ENCODE measurements at regions not wholly inside any gene's neighbourhood (a gene's known extent, or its start where the extent isn't known, plus 50 kb on each side); places are given as distances from the start of the nearest gene placed in this dataset.

DNA sequence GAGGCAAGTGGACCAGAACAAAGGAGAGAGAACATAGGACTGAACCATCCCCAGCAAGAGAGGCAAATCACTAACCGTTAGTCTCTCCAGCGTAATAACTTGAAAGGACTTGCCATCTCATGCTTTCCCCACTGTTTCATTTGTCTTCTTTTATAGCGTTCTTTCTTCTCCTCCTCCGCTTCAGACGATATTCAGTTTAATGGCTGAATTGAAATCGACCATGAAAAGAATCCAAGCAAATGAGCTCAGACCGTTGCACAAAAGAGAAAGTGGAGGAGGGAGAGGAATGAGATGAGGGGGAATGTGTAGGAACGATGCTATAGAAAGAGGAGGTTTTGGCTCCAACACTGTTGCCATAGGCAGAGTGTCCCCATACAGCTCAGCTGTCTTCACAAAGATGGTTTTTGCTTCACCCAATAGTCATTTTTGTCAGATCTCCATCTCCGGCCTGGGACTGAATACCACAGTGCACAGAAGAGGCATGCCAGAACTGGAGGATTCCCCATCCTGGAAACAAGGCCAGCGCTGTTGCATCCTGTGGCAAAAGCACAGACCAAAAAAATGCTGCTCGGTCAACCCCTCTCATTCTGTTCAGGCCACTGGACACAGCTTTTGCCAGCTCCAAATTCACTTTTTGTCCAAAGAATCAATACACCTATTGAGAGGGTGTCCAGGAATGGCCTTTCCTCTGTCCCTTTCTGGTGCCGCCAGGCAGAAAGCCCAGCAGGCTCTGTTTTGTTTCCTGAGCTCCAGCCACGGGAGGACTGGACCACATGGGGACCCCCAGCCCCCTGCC lies 176.1 kb downstream of the ID4 start:
- TF ChIP-seq, protein P1, sequence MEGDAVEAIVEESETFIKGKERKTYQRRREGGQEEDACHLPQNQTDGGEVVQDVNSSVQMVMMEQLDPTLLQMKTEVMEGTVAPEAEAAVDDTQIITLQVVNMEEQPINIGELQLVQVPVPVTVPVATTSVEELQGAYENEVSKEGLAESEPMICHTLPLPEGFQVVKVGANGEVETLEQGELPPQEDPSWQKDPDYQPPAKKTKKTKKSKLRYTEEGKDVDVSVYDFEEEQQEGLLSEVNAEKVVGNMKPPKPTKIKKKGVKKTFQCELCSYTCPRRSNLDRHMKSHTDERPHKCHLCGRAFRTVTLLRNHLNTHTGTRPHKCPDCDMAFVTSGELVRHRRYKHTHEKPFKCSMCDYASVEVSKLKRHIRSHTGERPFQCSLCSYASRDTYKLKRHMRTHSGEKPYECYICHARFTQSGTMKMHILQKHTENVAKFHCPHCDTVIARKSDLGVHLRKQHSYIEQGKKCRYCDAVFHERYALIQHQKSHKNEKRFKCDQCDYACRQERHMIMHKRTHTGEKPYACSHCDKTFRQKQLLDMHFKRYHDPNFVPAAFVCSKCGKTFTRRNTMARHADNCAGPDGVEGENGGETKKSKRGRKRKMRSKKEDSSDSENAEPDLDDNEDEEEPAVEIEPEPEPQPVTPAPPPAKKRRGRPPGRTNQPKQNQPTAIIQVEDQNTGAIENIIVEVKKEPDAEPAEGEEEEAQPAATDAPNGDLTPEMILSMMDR (conservative IDR thresholded peaks at IDR 0.05; ENCODE audit: low read depth, low read length) = no peak
- TF ChIP-seq POLR2A (IDR thresholded peaks at IDR 0.05; ENCODE audit: low read depth, low read length) = no peak
- TF ChIP-seq, protein P2, sequence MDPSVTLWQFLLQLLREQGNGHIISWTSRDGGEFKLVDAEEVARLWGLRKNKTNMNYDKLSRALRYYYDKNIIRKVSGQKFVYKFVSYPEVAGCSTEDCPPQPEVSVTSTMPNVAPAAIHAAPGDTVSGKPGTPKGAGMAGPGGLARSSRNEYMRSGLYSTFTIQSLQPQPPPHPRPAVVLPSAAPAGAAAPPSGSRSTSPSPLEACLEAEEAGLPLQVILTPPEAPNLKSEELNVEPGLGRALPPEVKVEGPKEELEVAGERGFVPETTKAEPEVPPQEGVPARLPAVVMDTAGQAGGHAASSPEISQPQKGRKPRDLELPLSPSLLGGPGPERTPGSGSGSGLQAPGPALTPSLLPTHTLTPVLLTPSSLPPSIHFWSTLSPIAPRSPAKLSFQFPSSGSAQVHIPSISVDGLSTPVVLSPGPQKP (IDR thresholded peaks at IDR 0.05; ENCODE audit: borderline replicate concordance, low read depth, low read length) = no peak
- TF ChIP-seq, protein P3, sequence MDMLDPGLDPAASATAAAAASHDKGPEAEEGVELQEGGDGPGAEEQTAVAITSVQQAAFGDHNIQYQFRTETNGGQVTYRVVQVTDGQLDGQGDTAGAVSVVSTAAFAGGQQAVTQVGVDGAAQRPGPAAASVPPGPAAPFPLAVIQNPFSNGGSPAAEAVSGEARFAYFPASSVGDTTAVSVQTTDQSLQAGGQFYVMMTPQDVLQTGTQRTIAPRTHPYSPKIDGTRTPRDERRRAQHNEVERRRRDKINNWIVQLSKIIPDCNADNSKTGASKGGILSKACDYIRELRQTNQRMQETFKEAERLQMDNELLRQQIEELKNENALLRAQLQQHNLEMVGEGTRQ (IDR thresholded peaks at IDR 0.05; ENCODE audit: low read depth, low read length) = no peak
- TF ChIP-seq NFE2L2 (IDR thresholded peaks at IDR 0.05; ENCODE audit: low read depth, low read length) = no peak
- no peak for TF ChIP-seq SMC3 (IDR thresholded peaks at IDR 0.05; ENCODE audit: low read depth, low read length)
- TF ChIP-seq BHLHE40 (IDR thresholded peaks at IDR 0.05; ENCODE audit: low read depth, low read length) = no peak
- TF ChIP-seq RAD21 (IDR thresholded peaks at IDR 0.05; ENCODE audit: low read length) = no peak
- no peak for TF ChIP-seq MAFK (IDR thresholded peaks at IDR 0.05; ENCODE audit: low read depth, low read length)
- TF ChIP-seq CHD1 (IDR thresholded peaks at IDR 0.05; ENCODE audit: low read depth, low read length) = no peak
- TF ChIP-seq RFX5 (IDR thresholded peaks at IDR 0.05; ENCODE audit: low read depth, low read length) = no peak
- TF ChIP-seq CEBPB (IDR thresholded peaks at IDR 0.05; ENCODE audit: low read depth, low read length) = no peak
- TF ChIP-seq MAZ (IDR thresholded peaks at IDR 0.05; ENCODE audit: borderline replicate concordance, low read depth, low read length) = no peak
